HEK293T (cell line): ENCODE measurements at regions not wholly inside any gene's neighbourhood (a gene's known extent, or its start where the extent isn't known, plus 50 kb on each side); places are given as distances from the start of the nearest gene placed in this dataset.

ENCODE experiments used
- ARNT ChIP-seq: fragments of 450-650 bp; IDR thresholded peaks from 2 replicates; pipeline ENCODE4 v1.6.1; 2017; ENCODE audit warnings: mild to moderate bottlenecking
- BHLHE40 ChIP-seq: fragments of 450-650 bp; IDR thresholded peaks from 2 replicates; pipeline ENCODE4 v1.6.1; 2016; ENCODE audit warnings: mild to moderate bottlenecking, moderate library complexity, borderline replicate concordance
- ELF4 ChIP-seq: fragments of 450-650 bp; IDR thresholded peaks from 2 replicates; pipeline ENCODE4 v1.6.1; 2017; ENCODE audit warnings: antibody characterized with exemption
- FOXA1 ChIP-seq: fragments of 450-650 bp; IDR thresholded peaks from 2 replicates; pipeline ENCODE4 v1.6.1; 2016; ENCODE audit warnings: mild to moderate bottlenecking
- FOXK2 ChIP-seq: fragments of 450-650 bp; IDR thresholded peaks from 2 replicates; pipeline ENCODE4 v1.6.1; 2016; ENCODE audit warnings: mild to moderate bottlenecking
- FOXM1 ChIP-seq: fragments of 450-650 bp; IDR thresholded peaks from 2 replicates; pipeline ENCODE4 v1.6.1; 2017; ENCODE audit warnings: mild to moderate bottlenecking, borderline replicate concordance
- HDGF ChIP-seq: fragments of 450-650 bp; IDR thresholded peaks from 2 replicates; pipeline ENCODE4 v1.6.1; 2017; ENCODE audit warnings: antibody characterized with exemption, borderline replicate concordance
- LEF1 ChIP-seq: fragments of 450-650 bp; IDR thresholded peaks from 2 replicates; pipeline ENCODE4 v1.6.1; 2017; ENCODE audit warnings: mild to moderate bottlenecking, borderline replicate concordance
- NFRKB ChIP-seq: fragments of 450-650 bp; IDR thresholded peaks from 2 replicates; pipeline ENCODE4 v1.6.1; 2016; ENCODE audit warnings: mild to moderate bottlenecking, moderate library complexity
- PKNOX1 ChIP-seq: fragments of 450-650 bp; IDR thresholded peaks from 2 replicates; pipeline ENCODE4 v1.6.1; 2016
- SP1 ChIP-seq: fragments of 450-650 bp; IDR thresholded peaks from 2 replicates; pipeline ENCODE4 v1.6.1; 2017
- TARDBP ChIP-seq: fragments of 450-650 bp; IDR thresholded peaks from 2 replicates; pipeline ENCODE4 v1.6.1; 2016
- ZNF384 ChIP-seq: fragments of 450-650 bp; IDR thresholded peaks from 2 replicates; pipeline ENCODE4 v1.6.1; 2016

- TF ChIP-seq TARDBP (no peak), SP1 (no peak), BHLHE40 (no peak), FOXM1 (no peak), PKNOX1 (no peak), ZNF384 (no peak), LEF1 (no peak), FOXK2 (no peak), ARNT (no peak), FOXA1 (no peak), NFRKB (no peak), ELF4 (no peak), HDGF (no peak)
Measured at GRCh38 chr4:120434756-120435155, 368.1 kb upstream of the MAD2L1 start.
